ENCODE measurements at regions not wholly inside any gene's neighbourhood (a gene's known extent, or its start where the extent isn't known, plus 50 kb on each side); places are given as distances from the start of the nearest gene placed in this dataset.

- ATAC-seq (ENCODE audit: low FRiP score) (no peak), DNase-seq (ENCODE audit: low spot score) (no peak)
- TF ChIP-seq CTCF (IDR thresholded peaks at IDR 0.05), result no peak
Measured at GRCh38 chr5:34490506-34491250, 165.4 kb upstream of the RAI14 start.

- TF ChIP-seq CTCF (IDR thresholded peaks at IDR 0.05), result no peak
- DNase-seq (ENCODE audit: low spot score), result no peak
- ATAC-seq (ENCODE audit: low FRiP score), result no peak
Measured at GRCh38 chr5:34491251-34491620, 164.9 kb upstream of the RAI14 start.

GRCh38 chr5:34494111-34494755, 161.9 kb upstream of the RAI14 start:
- no peak for ATAC-seq (ENCODE audit: low FRiP score)
- DNase-seq (ENCODE audit: low spot score), result no peak
- TF ChIP-seq CTCF (IDR thresholded peaks at IDR 0.05), result no peak

GRCh38 chr5:34495178-34495577, 160.9 kb upstream of the RAI14 start:
- no peak for TF ChIP-seq CTCF (IDR thresholded peaks at IDR 0.05)
- ATAC-seq (ENCODE audit: low FRiP score), result no peak
- DNase-seq (ENCODE audit: low spot score), result no peak

GRCh38 chr5:34496260-34496691, 159.9 kb upstream of the RAI14 start:
- peak; percentile 54 for ATAC-seq (ENCODE audit: low FRiP score)
- no peak for DNase-seq (ENCODE audit: low spot score)
- no peak for TF ChIP-seq CTCF (IDR thresholded peaks at IDR 0.05)

- TF ChIP-seq CTCF (IDR thresholded peaks at IDR 0.05), result no peak
- ATAC-seq (ENCODE audit: low FRiP score), result no peak
- no peak for DNase-seq (ENCODE audit: low spot score)
Measured at GRCh38 chr5:34496701-34497469, 159.2 kb upstream of the RAI14 start.
